ENCODE measurements at regions not wholly inside any gene's neighbourhood (a gene's known extent, or its start where the extent isn't known, plus 50 kb on each side); places are given as distances from the start of the nearest gene placed in this dataset.
"Not testable (repeated sequence)": the region's sequence is repeated elsewhere in the genome, so short reads cannot be mapped to it uniquely, and the experiment has no call there.

DNA sequence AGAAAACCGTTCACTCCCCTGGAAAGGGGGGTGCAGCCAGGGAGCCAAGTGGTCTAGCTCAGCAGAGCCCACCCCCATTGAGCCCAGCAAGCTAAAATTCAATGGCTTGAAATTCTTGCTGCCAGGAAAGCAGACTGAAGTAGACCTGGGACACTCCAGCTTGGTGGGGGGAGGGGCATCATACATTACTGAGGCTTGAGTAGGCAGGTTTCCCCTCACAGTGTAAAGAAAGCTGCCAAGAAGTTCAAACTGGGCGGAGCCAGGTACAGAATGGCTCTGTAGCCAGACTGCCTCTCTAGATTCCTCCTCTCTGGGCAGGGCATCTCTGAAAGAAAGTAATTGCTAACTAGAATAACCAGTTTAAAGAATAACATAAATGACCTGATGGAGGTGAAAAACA lies 372.3 kb upstream of the F9 start:
- ChIA-PET POLR2A (no interaction called here), CTCF (no interaction called here)
- intact Hi-C loops (cut with micrococcal nuclease): no loop called here
- no CpG with 5 or more reads among the region's 2 CpGs for WGBS (ENCODE audit: insufficient coverage)
- H3K27ac Mint-ChIP-seq: no peak overlapping the region
- ATAC-seq (ENCODE audit: low read depth): no peak
- no peak overlapping the region for H3K27ac ChIP-seq (ENCODE audit: low read length in 2 of 2)
- no peaks in the 10 kb centered on the region for H3K4me1 ChIP-seq (ENCODE audit: control insufficient read depth in 2 of 2, insufficient read depth in 2 of 2, low read length in 2 of 2)
- TF ChIP-seq, protein P1, sequence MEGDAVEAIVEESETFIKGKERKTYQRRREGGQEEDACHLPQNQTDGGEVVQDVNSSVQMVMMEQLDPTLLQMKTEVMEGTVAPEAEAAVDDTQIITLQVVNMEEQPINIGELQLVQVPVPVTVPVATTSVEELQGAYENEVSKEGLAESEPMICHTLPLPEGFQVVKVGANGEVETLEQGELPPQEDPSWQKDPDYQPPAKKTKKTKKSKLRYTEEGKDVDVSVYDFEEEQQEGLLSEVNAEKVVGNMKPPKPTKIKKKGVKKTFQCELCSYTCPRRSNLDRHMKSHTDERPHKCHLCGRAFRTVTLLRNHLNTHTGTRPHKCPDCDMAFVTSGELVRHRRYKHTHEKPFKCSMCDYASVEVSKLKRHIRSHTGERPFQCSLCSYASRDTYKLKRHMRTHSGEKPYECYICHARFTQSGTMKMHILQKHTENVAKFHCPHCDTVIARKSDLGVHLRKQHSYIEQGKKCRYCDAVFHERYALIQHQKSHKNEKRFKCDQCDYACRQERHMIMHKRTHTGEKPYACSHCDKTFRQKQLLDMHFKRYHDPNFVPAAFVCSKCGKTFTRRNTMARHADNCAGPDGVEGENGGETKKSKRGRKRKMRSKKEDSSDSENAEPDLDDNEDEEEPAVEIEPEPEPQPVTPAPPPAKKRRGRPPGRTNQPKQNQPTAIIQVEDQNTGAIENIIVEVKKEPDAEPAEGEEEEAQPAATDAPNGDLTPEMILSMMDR (IDR thresholded peaks at IDR 0.05): no peak
- TF ChIP-seq EZH2 (IDR thresholded peaks at IDR 0.05; ENCODE audit: borderline replicate concordance, insufficient read depth, low read depth, low read length, poor library complexity, severe bottlenecking): no peak
- no peaks in the 10 kb centered on the region for H3K27me3 Mint-ChIP-seq
- no peaks in the 10 kb centered on the region for H3K36me3 ChIP-seq (replicated peaks in 1 of 2; ENCODE audit: control extremely low read depth in 1 of 2, control insufficient read depth in 1 of 2, extremely low read depth in 1 of 2, insufficient read depth in 2 of 2, low read length in 1 of 2)
- H3K4me1 Mint-ChIP-seq: no peaks in the 10 kb centered on the region
- H4K20me1 ChIP-seq (ENCODE audit: control insufficient read depth, insufficient read depth, low read length, poor library complexity, severe bottlenecking): no peaks in the 10 kb centered on the region
- H3K4me3 Mint-ChIP-seq: no peak overlapping the region
- no peaks in the 10 kb centered on the region for H3K9me3 ChIP-seq (ENCODE audit: control extremely low read depth in 1 of 3, control insufficient read depth in 2 of 3, insufficient read depth in 1 of 3, low read length in 2 of 3)
- H3K9me3 Mint-ChIP-seq (ENCODE audit: insufficient read depth): no peaks in the 10 kb centered on the region
- no peak overlapping the region for H3K4me3 ChIP-seq (ENCODE audit: control extremely low read depth in 1 of 5, extremely low read depth in 1 of 5, insufficient read depth in 1 of 5, low read depth in 2 of 5, low read length in 4 of 5)
- no peak overlapping the region for H3K9ac ChIP-seq (ENCODE audit: low read length)
- no peak overlapping the region for H3K4me2 ChIP-seq (replicated peaks; ENCODE audit: low read depth, low read length, poor library complexity, severe bottlenecking)
- H2AFZ ChIP-seq (ENCODE audit: insufficient read depth, low read depth, low read length, poor library complexity, severe bottlenecking): no peak overlapping the region
- no peak for DNase-seq
- H3K79me2 ChIP-seq (ENCODE audit: control insufficient read depth, insufficient read depth, low read length): no peaks in the 10 kb centered on the region
- no peaks in the 10 kb centered on the region for H3K27me3 ChIP-seq (replicated peaks in 1 of 4; ENCODE audit: control extremely low read depth in 1 of 4, control insufficient read depth in 3 of 4, insufficient read depth in 4 of 4, low read length in 3 of 4)

DNA sequence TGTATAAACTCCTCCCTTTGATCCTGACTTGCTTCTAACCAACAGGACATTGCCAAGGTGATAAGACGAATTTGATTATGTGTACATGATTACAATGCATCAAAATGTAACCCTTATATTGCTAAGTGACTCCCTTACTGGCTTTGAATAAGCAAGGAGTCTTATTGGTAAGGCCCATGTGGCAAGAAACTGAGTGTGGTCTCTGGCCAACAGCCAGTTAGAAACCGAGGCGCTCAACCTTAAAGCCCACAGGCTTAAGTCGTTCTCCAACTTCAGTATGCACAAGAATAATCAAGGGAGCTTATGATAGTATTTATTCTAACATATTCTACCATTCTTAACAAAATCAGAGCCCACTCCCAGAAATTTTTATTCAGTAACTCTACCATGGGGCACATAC lies 374.2 kb upstream of the F9 start:
- no peak overlapping the region for H3K4me3 ChIP-seq (ENCODE audit: control extremely low read depth in 1 of 5, extremely low read depth in 1 of 5, insufficient read depth in 1 of 5, low read depth in 2 of 5, low read length in 4 of 5)
- H3K4me1 ChIP-seq (ENCODE audit: control insufficient read depth in 2 of 2, insufficient read depth in 2 of 2, low read length in 2 of 2): no peaks in the 10 kb centered on the region
- intact Hi-C loops (cut with micrococcal nuclease): no loop called here
- DNase-seq (no peak), ATAC-seq (ENCODE audit: low read depth) (no peak)
- H2AFZ ChIP-seq (ENCODE audit: insufficient read depth, low read depth, low read length, poor library complexity, severe bottlenecking): no peak overlapping the region
- no peaks in the 10 kb centered on the region for H3K27me3 Mint-ChIP-seq
- no peaks in the 10 kb centered on the region for H3K36me3 ChIP-seq (replicated peaks in 1 of 2; ENCODE audit: control extremely low read depth in 1 of 2, control insufficient read depth in 1 of 2, extremely low read depth in 1 of 2, insufficient read depth in 2 of 2, low read length in 1 of 2)
- no peaks in the 10 kb centered on the region for H3K9me3 ChIP-seq (ENCODE audit: control extremely low read depth in 1 of 3, control insufficient read depth in 2 of 3, insufficient read depth in 1 of 3, low read length in 2 of 3)
- ChIA-PET POLR2A (no interaction called here), CTCF (no interaction called here)
- H3K9me3 Mint-ChIP-seq (ENCODE audit: insufficient read depth): no peaks in the 10 kb centered on the region
- H3K4me2 ChIP-seq (replicated peaks; ENCODE audit: low read depth, low read length, poor library complexity, severe bottlenecking): no peak overlapping the region
- no peaks in the 10 kb centered on the region for H3K27me3 ChIP-seq (replicated peaks in 1 of 4; ENCODE audit: control extremely low read depth in 1 of 4, control insufficient read depth in 3 of 4, insufficient read depth in 4 of 4, low read length in 3 of 4)
- no peak overlapping the region for H3K27ac Mint-ChIP-seq
- WGBS (ENCODE audit: insufficient coverage): no CpG with 5 or more reads among the region's 4 CpGs
- no peak overlapping the region for H3K9ac ChIP-seq (ENCODE audit: low read length)
- H3K79me2 ChIP-seq (ENCODE audit: control insufficient read depth, insufficient read depth, low read length): no peaks in the 10 kb centered on the region
- H3K4me3 Mint-ChIP-seq: no peak overlapping the region
- H4K20me1 ChIP-seq (ENCODE audit: control insufficient read depth, insufficient read depth, low read length, poor library complexity, severe bottlenecking): no peaks in the 10 kb centered on the region
- H3K27ac ChIP-seq (ENCODE audit: low read length in 2 of 2): no peak overlapping the region
- no peak for TF ChIP-seq EZH2 (IDR thresholded peaks at IDR 0.05; ENCODE audit: borderline replicate concordance, insufficient read depth, low read depth, low read length, poor library complexity, severe bottlenecking)
- TF ChIP-seq, protein P1 (IDR thresholded peaks at IDR 0.05): no peak
- H3K4me1 Mint-ChIP-seq: no peaks in the 10 kb centered on the region

DNA sequence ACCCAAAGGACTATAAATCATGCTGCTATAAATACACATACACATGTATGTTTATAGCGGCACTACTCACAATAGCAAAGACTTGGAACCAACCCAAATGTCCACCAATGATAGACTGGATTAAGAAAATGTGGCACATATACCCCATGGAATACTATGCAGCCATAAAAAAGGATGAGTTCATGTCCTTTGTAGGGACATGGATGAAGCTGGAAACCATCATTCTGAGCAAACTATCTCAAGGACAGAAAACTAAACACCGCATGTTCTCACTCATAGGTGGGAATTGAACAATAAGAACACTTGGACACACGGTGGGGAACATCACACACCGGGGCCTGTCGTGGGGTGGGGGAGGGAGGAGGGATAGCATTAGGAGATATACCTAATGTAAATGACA lies 383.9 kb upstream of the F9 start:
- H3K9me3 ChIP-seq (ENCODE audit: control extremely low read depth in 1 of 3, control insufficient read depth in 2 of 3, insufficient read depth in 1 of 3, low read length in 2 of 3); H3K9me3 Mint-ChIP-seq (ENCODE audit: insufficient read depth); H4K20me1 ChIP-seq (ENCODE audit: control insufficient read depth, insufficient read depth, low read length, poor library complexity, severe bottlenecking); H3K4me1 ChIP-seq (ENCODE audit: control insufficient read depth in 2 of 2, insufficient read depth in 2 of 2, low read length in 2 of 2); POLR2A ChIA-PET; H3K9ac ChIP-seq (ENCODE audit: low read length); H2AFZ ChIP-seq (ENCODE audit: insufficient read depth, low read depth, low read length, poor library complexity, severe bottlenecking); H3K36me3 ChIP-seq (replicated peaks in 1 of 2; ENCODE audit: control extremely low read depth in 1 of 2, control insufficient read depth in 1 of 2, extremely low read depth in 1 of 2, insufficient read depth in 2 of 2, low read length in 1 of 2); ATAC-seq (ENCODE audit: low read depth); H3K4me1 Mint-ChIP-seq; intact Hi-C loops (cut with micrococcal nuclease); H3K4me3 ChIP-seq (ENCODE audit: control extremely low read depth in 1 of 5, extremely low read depth in 1 of 5, insufficient read depth in 1 of 5, low read depth in 2 of 5, low read length in 4 of 5); H3K4me3 Mint-ChIP-seq; H3K27me3 Mint-ChIP-seq; DNase-seq; H3K27me3 ChIP-seq (replicated peaks in 1 of 4; ENCODE audit: control extremely low read depth in 1 of 4, control insufficient read depth in 3 of 4, insufficient read depth in 4 of 4, low read length in 3 of 4); H3K27ac ChIP-seq (ENCODE audit: low read length in 2 of 2); H3K79me2 ChIP-seq (ENCODE audit: control insufficient read depth, insufficient read depth, low read length); CTCF ChIA-PET; H3K4me2 ChIP-seq (replicated peaks; ENCODE audit: low read depth, low read length, poor library complexity, severe bottlenecking); H3K27ac Mint-ChIP-seq: not testable (repeated sequence)
- no CpG with 5 or more reads among the region's 5 CpGs for WGBS (ENCODE audit: insufficient coverage)
